ENCODE measurements at regions not wholly inside any gene's neighbourhood (a gene's known extent, or its start where the extent isn't known, plus 50 kb on each side); places are given as distances from the start of the nearest gene placed in this dataset.
A peak's percentile ranks its signal among the peaks of the same experiment; 100 is the strongest.

GRCh38 chr4:180618396-180618795 lies 1624.8 kb upstream of the TENM3 start:
- FAIRE-seq (no peak), DNase-seq (ENCODE audit: low spot score in 2 of 2) (no peak)

GRCh38 chr4:180619440-180619839 lies 1623.8 kb upstream of the TENM3 start:
- DNase-seq (ENCODE audit: low spot score in 2 of 2): no peak
- no peak for FAIRE-seq

DNA sequence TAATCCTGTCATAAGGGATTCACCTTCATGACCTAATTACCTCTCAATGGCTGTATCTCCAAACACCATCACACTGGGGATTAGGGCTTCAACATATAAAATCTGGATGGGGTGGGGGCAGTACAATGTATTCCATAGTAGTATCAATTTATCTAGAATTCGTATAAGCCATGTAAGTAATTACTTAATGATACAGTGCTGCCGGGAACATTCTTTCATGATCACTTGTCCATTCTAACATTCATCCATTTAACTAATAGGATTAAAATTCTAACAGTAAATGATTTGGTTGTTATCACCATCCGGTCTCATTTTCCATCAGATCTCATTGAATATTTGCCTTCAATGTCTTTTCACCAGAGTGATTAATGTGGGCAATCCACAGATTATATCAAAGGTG lies 1620.9 kb upstream of the TENM3 start:
- DNase-seq (ENCODE audit: low spot score in 2 of 2): no peak

GRCh38 chr4:180625653-180626052 lies 1617.5 kb upstream of the TENM3 start:
- FAIRE-seq: no peak
- no peak for DNase-seq (ENCODE audit: low spot score in 2 of 2)

More for the DNA sequence above, 1620.9 kb upstream of the TENM3 start:
- FAIRE-seq: no peak

- DNase-seq (ENCODE audit: low spot score in 2 of 2): no peak
- FAIRE-seq: peak; percentile 8
Measured at GRCh38 chr4:180630012-180630665, 1613.1 kb upstream of the TENM3 start.

DNA sequence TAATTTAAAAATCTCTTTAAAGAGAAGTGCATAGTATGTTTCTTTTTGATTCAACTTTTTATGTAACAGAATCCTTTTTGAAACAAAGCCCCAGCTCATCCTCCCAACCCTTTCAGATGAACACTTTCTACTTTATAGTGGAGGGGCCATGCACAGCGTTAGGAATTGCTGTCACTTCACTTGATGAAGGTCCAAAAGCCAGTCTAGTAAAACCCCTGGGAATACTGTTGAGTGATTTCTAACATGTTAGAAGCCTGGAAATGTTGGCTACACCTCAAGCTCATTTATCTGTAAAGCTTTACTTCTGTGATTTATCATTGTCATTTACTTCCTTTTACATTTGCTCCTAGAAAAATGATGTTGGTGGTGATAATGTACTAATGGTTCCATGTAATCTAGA lies 1608.9 kb upstream of the TENM3 start:
- DNase-seq (ENCODE audit: low spot score in 2 of 2) (no peak), FAIRE-seq (no peak)

DNA sequence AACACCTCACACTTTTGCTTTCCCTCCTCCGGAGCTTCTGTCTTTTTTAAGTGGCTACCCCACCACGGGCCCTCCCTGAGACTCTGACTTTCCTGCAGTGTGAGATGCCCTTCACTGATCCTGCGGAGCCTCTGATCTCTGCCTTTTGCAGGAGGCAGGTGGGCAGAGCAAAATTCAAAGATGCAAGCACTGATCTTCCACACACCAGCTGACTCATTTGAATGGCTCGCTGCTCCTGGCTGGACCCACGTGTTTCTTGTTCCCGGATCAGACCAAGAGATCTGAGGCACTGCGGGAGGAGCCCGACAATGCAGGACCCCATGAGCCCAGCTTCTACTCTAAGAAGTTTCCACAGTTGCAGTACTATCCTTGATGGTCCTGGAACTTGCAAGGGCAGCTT lies 1607.9 kb upstream of the TENM3 start:
- DNase-seq (ENCODE audit: low spot score in 2 of 2): no peak
- FAIRE-seq: no peak

- DNase-seq (ENCODE audit: low spot score in 2 of 2) (no peak), FAIRE-seq (no peak)
Measured at GRCh38 chr4:180636696-180637404, 1606.4 kb upstream of the TENM3 start.

DNA sequence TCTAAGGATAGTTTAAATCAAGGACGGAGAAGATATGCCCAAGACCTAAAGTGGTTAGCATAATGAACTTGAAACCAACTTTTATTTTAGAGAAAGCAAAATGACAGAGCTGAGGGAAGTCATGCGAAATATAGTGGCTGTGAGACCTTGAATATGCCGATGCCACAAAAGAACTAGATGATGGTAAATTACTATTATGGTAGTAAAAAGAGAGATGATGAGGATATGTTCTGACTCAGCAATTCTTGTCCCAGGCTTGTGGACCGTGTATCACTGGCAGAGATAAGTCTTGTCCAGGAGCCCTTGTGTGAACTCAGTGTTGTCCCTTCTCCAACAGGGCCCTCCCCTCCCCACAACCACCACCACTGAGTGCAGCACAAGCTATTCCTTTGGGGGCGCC lies 1605.6 kb upstream of the TENM3 start:
- FAIRE-seq (no peak), DNase-seq (ENCODE audit: low spot score in 2 of 2) (no peak)

DNA sequence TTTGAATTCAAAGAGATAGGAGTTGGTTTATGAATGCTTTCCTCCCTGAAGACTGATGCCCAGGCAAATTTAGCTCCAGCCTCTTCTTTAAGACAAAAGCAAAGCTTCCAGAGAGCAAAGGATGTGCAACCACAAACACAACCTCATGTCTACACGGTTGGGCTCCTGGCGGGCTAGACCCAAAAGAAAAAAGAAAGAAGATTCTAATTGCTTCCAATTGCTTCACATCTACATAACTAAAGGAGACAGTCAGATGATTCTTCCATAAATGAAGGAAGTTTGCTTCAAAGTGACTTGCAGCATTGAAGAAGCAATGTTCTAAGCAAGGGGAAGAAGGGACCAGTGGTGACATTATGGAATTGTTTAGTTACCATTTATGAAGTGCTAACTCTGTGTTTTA lies 1603.0 kb upstream of the TENM3 start:
- no peak for FAIRE-seq
- no peak for DNase-seq (ENCODE audit: low spot score in 2 of 2)

DNA sequence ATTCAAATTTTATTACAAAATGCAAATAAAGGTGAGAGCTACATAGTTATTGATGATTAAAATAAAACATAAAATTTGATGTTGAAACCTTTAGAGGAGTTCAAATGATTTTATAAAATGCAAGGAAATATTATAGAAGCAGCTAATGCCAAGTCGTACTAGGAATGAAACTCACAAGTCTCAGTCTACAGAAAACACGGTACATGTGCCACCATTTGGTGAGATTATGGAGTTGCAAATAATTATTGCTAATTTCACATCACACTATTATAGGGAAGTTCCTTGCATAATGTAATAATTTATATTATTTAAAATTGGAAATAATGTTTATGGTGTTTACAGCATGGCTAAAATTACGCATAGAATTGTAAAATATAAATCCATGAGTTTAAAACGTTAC lies 1601.7 kb upstream of the TENM3 start:
- DNase-seq (ENCODE audit: low spot score in 2 of 2) (peak in 1 of 2 donors; percentile 5), FAIRE-seq (no peak)

- FAIRE-seq (no peak), DNase-seq (ENCODE audit: low spot score in 2 of 2) (no peak)
Measured at GRCh38 chr4:180642732-180643131, 1600.5 kb upstream of the TENM3 start.

DNA sequence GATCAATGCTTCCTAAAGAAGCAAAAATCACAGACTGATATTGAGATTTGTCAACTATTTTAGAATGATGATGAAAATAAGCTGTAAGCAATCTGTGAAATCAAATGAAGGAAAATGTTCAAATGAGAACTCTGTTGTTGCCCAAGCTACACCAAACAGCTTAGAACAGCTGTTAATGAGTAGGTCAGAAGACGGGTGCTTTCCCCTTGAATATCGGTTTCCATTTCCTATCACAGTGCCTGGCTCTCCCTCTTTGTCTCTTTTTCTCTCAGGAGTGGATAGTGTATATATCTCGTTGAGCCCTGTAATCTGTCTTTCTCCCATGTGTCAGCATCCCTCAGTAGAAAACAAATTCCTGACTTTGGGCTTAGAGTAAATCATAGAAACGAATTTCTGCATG lies 1592.9 kb upstream of the TENM3 start:
- no peak for FAIRE-seq

DNA sequence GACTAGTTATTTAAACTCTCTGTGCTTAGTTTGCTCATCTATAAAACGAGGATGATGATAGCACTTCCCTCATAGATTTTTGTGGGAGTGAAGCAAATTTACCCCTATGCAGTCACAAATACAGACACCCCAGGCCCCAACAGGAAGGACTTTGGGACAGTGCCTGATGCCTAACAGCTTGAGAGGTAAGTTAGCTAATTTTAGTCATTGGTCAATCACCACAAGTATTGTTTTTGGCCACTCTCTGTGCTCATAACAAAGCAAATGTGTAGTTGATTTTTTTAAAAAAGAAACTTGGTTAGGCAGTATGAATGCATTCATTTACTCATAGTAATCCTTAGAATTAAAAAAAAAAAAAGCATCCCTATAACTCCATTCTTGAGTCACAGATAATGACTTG lies 1590.7 kb upstream of the TENM3 start:
- FAIRE-seq: no peak
- no peak for DNase-seq (ENCODE audit: low spot score in 2 of 2)

More for the DNA sequence above, 1592.9 kb upstream of the TENM3 start:
- no peak for DNase-seq (ENCODE audit: low spot score in 2 of 2)

GRCh38 chr4:180655886-180656285 lies 1587.3 kb upstream of the TENM3 start:
- FAIRE-seq (no peak), DNase-seq (ENCODE audit: low spot score in 2 of 2) (no peak)

DNA sequence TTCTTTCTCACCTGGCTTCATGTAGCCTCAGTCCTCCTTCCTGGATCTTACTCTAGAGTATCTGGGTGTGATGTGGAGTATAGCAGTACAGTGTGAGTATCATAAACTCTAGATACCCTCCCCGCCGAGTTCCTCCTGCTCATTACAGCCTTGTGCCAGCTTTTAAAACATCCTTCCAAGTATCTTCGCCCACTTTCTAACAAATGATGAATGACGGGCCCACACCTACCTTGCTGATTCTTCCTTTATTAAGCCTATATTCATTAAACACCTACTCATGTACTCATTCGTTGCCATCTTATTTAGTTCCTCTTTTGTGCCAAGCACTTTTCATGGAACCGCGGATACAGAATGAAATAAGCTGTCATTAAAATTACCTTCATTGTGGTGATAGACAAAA lies 1585.3 kb upstream of the TENM3 start:
- DNase-seq (ENCODE audit: low spot score in 2 of 2): no peak
- no peak for FAIRE-seq

GRCh38 chr4:180664766-180665368 lies 1578.3 kb upstream of the TENM3 start:
- FAIRE-seq: peak; percentile 66
- DNase-seq (ENCODE audit: low spot score in 2 of 2): peak; percentile 17 to 33

DNA sequence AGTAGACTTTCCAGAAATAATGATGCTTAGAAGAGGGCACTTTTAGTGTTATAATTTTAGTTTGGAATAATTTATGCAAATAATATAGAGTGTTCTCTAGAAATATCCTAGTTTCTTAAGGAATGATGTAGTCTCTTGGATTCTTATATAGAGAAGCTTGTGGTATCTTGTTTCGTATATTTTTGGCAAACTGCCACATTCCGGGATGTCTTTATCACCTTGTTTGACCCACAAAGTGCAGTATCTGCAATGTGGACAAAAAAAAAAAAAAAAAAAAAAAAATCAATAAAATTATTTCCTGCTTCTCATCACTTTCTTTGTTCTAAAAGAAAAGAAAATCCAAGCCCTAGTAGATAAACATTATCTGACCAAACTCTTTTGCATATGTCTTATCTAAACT lies 1577.7 kb upstream of the TENM3 start:
- no peak for FAIRE-seq

GRCh38 chr4:180665994-180666824 lies 1577.0 kb upstream of the TENM3 start:
- peak; percentile 3 for FAIRE-seq
- DNase-seq (ENCODE audit: low spot score in 2 of 2): peak in 1 of 2 donors; percentile 13

More for the DNA sequence above, 1577.7 kb upstream of the TENM3 start:
- no peak for DNase-seq (ENCODE audit: low spot score in 2 of 2)

DNA sequence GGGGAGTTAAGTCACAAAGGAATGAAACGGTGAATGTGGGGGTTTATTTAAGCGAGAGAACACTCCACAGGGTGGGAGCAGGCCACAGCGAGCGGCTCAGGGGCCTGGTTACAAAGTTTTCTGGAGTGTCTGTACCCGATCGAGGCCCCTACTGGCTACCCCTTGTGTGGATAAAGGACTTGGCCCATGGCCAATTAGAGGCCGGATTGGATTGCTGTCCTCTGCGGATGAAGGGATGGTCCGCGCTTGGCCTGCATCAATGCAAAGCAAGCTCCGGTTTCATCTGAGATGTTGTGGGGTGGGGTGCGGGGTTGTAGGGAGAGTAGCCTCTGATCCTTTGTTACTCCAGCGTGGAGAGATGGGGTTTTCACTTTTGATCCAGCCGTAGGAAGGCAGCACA lies 1574.5 kb upstream of the TENM3 start:
- no peak for DNase-seq (ENCODE audit: low spot score in 2 of 2)
- no peak for FAIRE-seq

DNA sequence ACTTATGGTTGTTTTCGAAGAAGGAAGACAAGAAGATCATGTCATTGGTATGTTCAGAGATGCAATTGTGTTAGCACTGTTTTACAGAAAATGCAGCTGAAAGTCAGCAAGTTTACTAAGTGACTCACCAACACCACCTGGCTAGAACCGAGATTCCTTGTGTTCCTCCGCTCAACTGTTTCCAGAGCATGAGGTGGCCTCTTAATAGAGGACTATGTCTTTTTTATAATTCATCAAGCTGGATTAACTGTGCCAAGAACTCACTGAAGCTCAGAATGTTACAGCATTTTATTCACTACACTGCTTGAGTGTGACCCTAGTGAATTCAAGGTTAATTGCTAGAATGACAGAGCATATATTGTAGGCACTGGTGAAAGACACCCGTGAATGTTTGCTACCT lies 1573.5 kb upstream of the TENM3 start:
- DNase-seq (ENCODE audit: low spot score in 2 of 2): no peak

More for the DNA sequence above, 1573.5 kb upstream of the TENM3 start:
- FAIRE-seq: no peak
